ENCODE measurements at regions not wholly inside any gene's neighbourhood (a gene's known extent, or its start where the extent isn't known, plus 50 kb on each side); places are given as distances from the start of the nearest gene placed in this dataset.

- no peaks in the 10 kb centered on the region for H3K27me3 Mint-ChIP-seq
- CTCF ChIA-PET: no interaction called here
Observed at GRCh38 chr12:127716166-127716565, 550.8 kb upstream of the TMEM132C start.

GRCh38 chr12:127717278-127717677 is 549.7 kb upstream of the TMEM132C start:
- no peaks in the 10 kb centered on the region for H3K36me3 Mint-ChIP-seq (ENCODE audit: low read depth)
- no peak overlapping the region for H3K27ac Mint-ChIP-seq
- H3K4me3 Mint-ChIP-seq: no peak overlapping the region
- no peaks in the 10 kb centered on the region for H3K27me3 Mint-ChIP-seq
- ATAC-seq (ENCODE audit: low read depth) (no peak), DNase-seq (no peak)
- H3K4me1 Mint-ChIP-seq: no peaks in the 10 kb centered on the region
- intact Hi-C loops (cut with micrococcal nuclease): no loop called here
- TF ChIP-seq CTCF (IDR thresholded peaks at IDR 0.05): no peak
- CTCF ChIA-PET: no interaction called here
- H3K9me3 Mint-ChIP-seq: peaks cover 2% of the 10 kb centered on the region
- POLR2A ChIA-PET: no interaction called here

More at GRCh38 chr12:127716166-127716565, 550.8 kb upstream of the TMEM132C start:
- no peak for TF ChIP-seq CTCF (IDR thresholded peaks at IDR 0.05)
- Mint-ChIP-seq H3K4me3 (no peak overlapping the region), H3K9me3 (peaks cover 2% of the 10 kb centered on the region), H3K27ac (no peak overlapping the region), H3K4me1 (no peaks in the 10 kb centered on the region), H3K36me3 (ENCODE audit: low read depth) (no peaks in the 10 kb centered on the region)
- intact Hi-C loops (cut with micrococcal nuclease): no loop called here
- POLR2A ChIA-PET: no interaction called here
- DNase-seq (no peak), ATAC-seq (ENCODE audit: low read depth) (no peak)

GRCh38 chr12:127720334-127720733 is 546.6 kb upstream of the TMEM132C start:
- Mint-ChIP-seq H3K4me1 (no peaks in the 10 kb centered on the region), H3K27ac (no peak overlapping the region), H3K36me3 (ENCODE audit: low read depth) (no peaks in the 10 kb centered on the region), H3K4me3 (no peak overlapping the region), H3K9me3 (peaks cover 4% of the 10 kb centered on the region), H3K27me3 (no peaks in the 10 kb centered on the region)
- POLR2A ChIA-PET: no interaction called here
- intact Hi-C loops (cut with micrococcal nuclease): no loop called here
- TF ChIP-seq CTCF (IDR thresholded peaks at IDR 0.05): no peak
- CTCF ChIA-PET: no interaction called here
- ATAC-seq (ENCODE audit: low read depth) (no peak), DNase-seq (no peak)

GRCh38 chr12:127722611-127723010 is 544.4 kb upstream of the TMEM132C start:
- Mint-ChIP-seq H3K27ac (no peak overlapping the region), H3K4me3 (no peak overlapping the region), H3K9me3 (peaks cover 2% of the 10 kb centered on the region), H3K27me3 (no peaks in the 10 kb centered on the region), H3K4me1 (no peaks in the 10 kb centered on the region), H3K36me3 (ENCODE audit: low read depth) (no peaks in the 10 kb centered on the region)
- ChIA-PET POLR2A (no interaction called here), CTCF (no interaction called here)
- intact Hi-C loops (cut with micrococcal nuclease): no loop called here
- ATAC-seq (ENCODE audit: low read depth) (no peak), DNase-seq (no peak)
- no peak for TF ChIP-seq CTCF (IDR thresholded peaks at IDR 0.05)

GRCh38 chr12:127723251-127723650 is 543.7 kb upstream of the TMEM132C start:
- no peak for DNase-seq
- Mint-ChIP-seq H3K4me3 (no peak overlapping the region), H3K27ac (no peak overlapping the region), H3K36me3 (ENCODE audit: low read depth) (no peaks in the 10 kb centered on the region), H3K27me3 (no peaks in the 10 kb centered on the region), H3K9me3 (peaks cover 2% of the 10 kb centered on the region), H3K4me1 (no peaks in the 10 kb centered on the region)
- TF ChIP-seq CTCF (IDR thresholded peaks at IDR 0.05): no peak
- intact Hi-C loops (cut with micrococcal nuclease): no loop called here
- ATAC-seq (ENCODE audit: low read depth): no peak
- ChIA-PET CTCF (no interaction called here), POLR2A (no interaction called here)

All from activated B cell treated with CpG ODN at 0.5 μM for 24 hours (primary cell).